DOHH2 (cell line): ENCODE measurements at regions not wholly inside any gene's neighbourhood (a gene's known extent, or its start where the extent isn't known, plus 50 kb on each side); places are given as distances from the start of the nearest gene placed in this dataset.

ENCODE experiments used
- H3F3A ChIP-seq: fragments of 200-600 bp; sonication (generic), shearing (Covaris generic); 2 replicates; pipeline ENCODE4 v1.6.0; 2016; ENCODE audit warnings: antibody characterized with exemption, mild to moderate bottlenecking; ENCODE audit not compliant: control insufficient read depth, insufficient read depth
- H3K27ac ChIP-seq: fragments of 200-600 bp; sonication (generic); 2 replicates; pipeline ENCODE4 v1.5.1; 2014; ENCODE audit warnings: low read depth, mild to moderate bottlenecking, low read length, moderate library complexity
- H3K27me3 ChIP-seq: fragments of 200-600 bp; sonication (generic); 2 replicates; pipeline ENCODE4 v1.6.1; 2014; ENCODE audit warnings: mild to moderate bottlenecking, low read length, mixed read lengths; ENCODE audit not compliant: control insufficient read depth
- H3K36me3 ChIP-seq: fragments of 200-600 bp; sonication (generic); 2 replicates; pipeline ENCODE4 v1.6.1; 2014; ENCODE audit warnings: mild to moderate bottlenecking, low read length, moderate library complexity, mixed read lengths; ENCODE audit not compliant: control insufficient read depth
- H3K4me1 ChIP-seq: fragments of 200-600 bp; sonication (generic); 2 replicates; pipeline ENCODE4 v1.6.1; 2014; ENCODE audit warnings: mild to moderate bottlenecking, low read length, mixed read lengths; ENCODE audit not compliant: control insufficient read depth
- H3K4me2 ChIP-seq: fragments of 200-600 bp; sonication (generic); 2 replicates; pipeline ENCODE4 v1.6.0; 2014; ENCODE audit warnings: mild to moderate bottlenecking, low read length, moderate library complexity
- H3K4me3 ChIP-seq: fragments of 200-600 bp; sonication (generic); 2 replicates; pipeline ENCODE4 v1.5.1; 2014; ENCODE audit warnings: mild to moderate bottlenecking, low read length, mixed read lengths
- H3K79me2 ChIP-seq: fragments of 200-600 bp; sonication (generic); 2 replicates; pipeline ENCODE4 v1.6.1; 2014; ENCODE audit warnings: mild to moderate bottlenecking, low read length, mixed read lengths; ENCODE audit not compliant: control insufficient read depth
- H3K9me2 ChIP-seq: fragments of 200-600 bp; sonication (generic); replicated peaks from 2 replicates; pipeline ENCODE4 v1.6.1; 2014; ENCODE audit warnings: mild to moderate bottlenecking, low read length, mixed read lengths; ENCODE audit not compliant: control insufficient read depth
- H3K9me3 ChIP-seq: fragments of 200-600 bp; sonication (generic); 2 replicates; pipeline ENCODE4 v1.6.1; 2014; ENCODE audit warnings: antibody characterized with exemption, low read length, mixed read lengths; ENCODE audit not compliant: control insufficient read depth, insufficient read depth
- H4K20me1 ChIP-seq: fragments of 200-600 bp; sonication (generic); 2 replicates; pipeline ENCODE4 v1.6.0; 2014; ENCODE audit warnings: low read depth, mild to moderate bottlenecking, antibody characterized with exemption, low read length, moderate library complexity; ENCODE audit not compliant: control insufficient read depth, insufficient read depth
- CTCF ChIP-seq: fragments of 200-600 bp; sonication (generic); IDR thresholded peaks from one replicate; pipeline ENCODE4 v1.5.1; 2014; ENCODE audit warnings: antibody characterized with exemption, mild to moderate bottlenecking, low read depth, low read length; ENCODE audit not compliant: poor library complexity, severe bottlenecking
- EZH2phosphoT487 ChIP-seq: fragments of 200-600 bp; sonication (generic); IDR thresholded peaks from 2 replicates; pipeline ENCODE4 v1.6.1; 2017; ENCODE audit warnings: borderline replicate concordance, mild to moderate bottlenecking, antibody characterized with exemption, low read length, moderate library complexity, mixed read lengths

- Histone ChIP-seq H3K9me2 (no peaks in the 10 kb centered on the region), H3K4me3 (no peak overlapping the region), H3K4me2 (no peak overlapping the region), H3K27me3 (0 out of 2 replicates have a peak, but pooled peaks cover 2% of the 10 kb centered on the region), H3K27ac (no peak overlapping the region), H4K20me1 (no peaks in the 10 kb centered on the region), H3F3A (no peaks in the 10 kb centered on the region), H3K79me2 (no peaks in the 10 kb centered on the region), H3K9me3 (no peaks in the 10 kb centered on the region), H3K4me1 (no peaks in the 10 kb centered on the region), H3K36me3 (no peaks in the 10 kb centered on the region)
- no peak for TF ChIP-seq EZH2phosphoT487
- TF ChIP-seq CTCF, result no peak
Measured at GRCh38 chr2:48209214-48209885, 105.1 kb upstream of the FOXN2 start.

GRCh38 chr2:48210189-48210588 lies 104.3 kb upstream of the FOXN2 start:
- no peaks in the 10 kb centered on the region for H3K9me3 ChIP-seq
- TF ChIP-seq EZH2phosphoT487 (no peak), CTCF (no peak)
- no peaks in the 10 kb centered on the region for H3K9me2 ChIP-seq
- H3K4me3 ChIP-seq, result no peak overlapping the region
- no peaks in the 10 kb centered on the region for H3K36me3 ChIP-seq
- H4K20me1 ChIP-seq, result no peaks in the 10 kb centered on the region
- no peaks in the 10 kb centered on the region for H3K79me2 ChIP-seq
- no peaks in the 10 kb centered on the region for H3K4me1 ChIP-seq
- no peak overlapping the region for H3K27ac ChIP-seq
- H3F3A ChIP-seq, result no peaks in the 10 kb centered on the region
- H3K27me3 ChIP-seq, result 0 out of 2 replicates have a peak, but pooled peaks cover 2% of the 10 kb centered on the region
- no peak overlapping the region for H3K4me2 ChIP-seq

GRCh38 chr2:48213646-48214045 lies 100.8 kb upstream of the FOXN2 start:
- Histone ChIP-seq H3F3A (no peaks in the 10 kb centered on the region), H3K9me2 (no peaks in the 10 kb centered on the region), H3K27ac (no peak overlapping the region), H3K9me3 (no peaks in the 10 kb centered on the region), H3K27me3 (0 out of 2 replicates have a peak, but pooled peaks cover 2% of the 10 kb centered on the region), H3K4me3 (no peak overlapping the region), H3K36me3 (no peaks in the 10 kb centered on the region), H3K4me1 (no peaks in the 10 kb centered on the region), H4K20me1 (no peaks in the 10 kb centered on the region), H3K4me2 (no peak overlapping the region), H3K79me2 (no peaks in the 10 kb centered on the region)
- no peak for TF ChIP-seq CTCF
- no peak for TF ChIP-seq EZH2phosphoT487
